ENCODE measurements at regions not wholly inside any gene's neighbourhood (a gene's known extent, or its start where the extent isn't known, plus 50 kb on each side); places are given as distances from the start of the nearest gene placed in this dataset.
"Not testable (repeated sequence)": the region's sequence is repeated elsewhere in the genome, so short reads cannot be mapped to it uniquely, and the experiment has no call there.

- DNase-seq (ENCODE audit: low read depth in 2 of 2), result no peak
Measured at GRCh38 chr11:39462506-39462905, 1996.9 kb downstream of the LRRC4C start.

- DNase-seq (ENCODE audit: low read depth in 2 of 2), result no peak
Measured at GRCh38 chr11:39461066-39461465, 1998.4 kb downstream of the LRRC4C start.

DNA sequence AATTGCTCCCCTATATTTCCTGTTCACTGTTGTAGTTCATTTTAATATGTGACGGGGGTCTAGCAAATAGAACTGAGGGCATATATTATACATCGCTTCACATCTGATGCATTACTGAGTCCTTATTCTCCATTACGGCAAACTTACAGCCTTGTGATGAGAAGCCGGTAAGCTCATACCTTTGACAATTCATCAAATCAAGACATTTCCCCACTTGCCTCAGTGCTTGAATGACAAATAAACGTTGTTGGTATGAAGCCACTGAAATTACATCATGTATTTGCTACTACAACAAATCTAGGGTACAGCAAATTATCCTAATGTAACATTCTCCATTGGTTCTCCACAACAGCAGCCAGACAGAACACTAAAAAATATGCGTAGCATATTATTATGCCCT lies 1999.8 kb downstream of the LRRC4C start:
- no peak for DNase-seq (ENCODE audit: low read depth in 2 of 2)

DNA sequence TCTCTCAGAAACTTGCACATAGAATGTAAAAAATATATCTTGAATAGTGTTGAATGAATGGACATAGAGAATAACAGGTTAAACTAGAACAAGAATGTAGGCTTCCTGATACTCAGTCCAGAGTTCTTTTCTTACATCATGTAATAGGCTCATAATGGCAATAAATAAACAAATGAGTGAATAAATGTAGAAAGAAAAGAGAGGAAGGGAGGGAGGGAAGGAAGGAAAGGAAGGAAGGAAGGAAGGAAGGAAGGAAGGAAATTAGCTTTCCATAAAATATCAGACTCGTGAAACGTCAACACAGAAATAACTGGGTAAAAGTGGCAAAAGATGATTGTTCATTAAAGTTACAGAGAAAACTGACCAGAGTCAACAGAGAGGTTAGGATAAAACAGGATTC lies 2001.0 kb downstream of the LRRC4C start:
- DNase-seq (ENCODE audit: low read depth in 2 of 2), result no peak

GRCh38 chr11:39443424-39444022 lies 2015.9 kb downstream of the LRRC4C start:
- no peak for DNase-seq (ENCODE audit: low read depth in 2 of 2)

- DNase-seq (ENCODE audit: low read depth in 2 of 2), result no peak
Measured at GRCh38 chr11:39442177-39442576, 2017.3 kb downstream of the LRRC4C start.

DNA sequence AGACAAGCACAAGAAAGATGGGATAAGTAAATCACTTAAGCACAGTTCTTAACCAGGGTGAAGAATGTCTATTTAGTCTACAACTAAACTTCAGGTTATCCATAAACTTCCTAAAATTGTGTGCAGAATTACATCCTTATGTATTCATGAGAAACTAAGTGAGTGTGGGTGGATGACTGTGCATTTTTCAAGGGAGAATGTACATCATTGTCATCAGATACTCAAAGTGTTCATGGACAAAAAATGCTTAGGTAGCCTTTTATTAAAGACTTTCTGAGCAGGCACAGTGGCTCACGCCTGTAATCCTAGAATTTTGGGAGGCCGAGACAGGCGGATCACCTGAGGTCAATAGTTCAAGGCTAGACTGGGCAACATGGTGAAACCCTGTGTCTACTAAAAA lies 2023.8 kb downstream of the LRRC4C start:
- DNase-seq (ENCODE audit: low read depth in 2 of 2), result no peak

- DNase-seq (ENCODE audit: low read depth in 2 of 2), result no peak
Measured at GRCh38 chr11:39434466-39434865, 2025.0 kb downstream of the LRRC4C start.

- DNase-seq (ENCODE audit: low read depth in 2 of 2), result no peak
Measured at GRCh38 chr11:39432929-39433328, 2026.5 kb downstream of the LRRC4C start.

- DNase-seq (ENCODE audit: low read depth in 2 of 2), result no peak
Measured at GRCh38 chr11:39425226-39425625, 2034.2 kb downstream of the LRRC4C start.

GRCh38 chr11:39412117-39412516 lies 2047.3 kb downstream of the LRRC4C start:
- DNase-seq (ENCODE audit: low read depth in 2 of 2), result no peak

DNA sequence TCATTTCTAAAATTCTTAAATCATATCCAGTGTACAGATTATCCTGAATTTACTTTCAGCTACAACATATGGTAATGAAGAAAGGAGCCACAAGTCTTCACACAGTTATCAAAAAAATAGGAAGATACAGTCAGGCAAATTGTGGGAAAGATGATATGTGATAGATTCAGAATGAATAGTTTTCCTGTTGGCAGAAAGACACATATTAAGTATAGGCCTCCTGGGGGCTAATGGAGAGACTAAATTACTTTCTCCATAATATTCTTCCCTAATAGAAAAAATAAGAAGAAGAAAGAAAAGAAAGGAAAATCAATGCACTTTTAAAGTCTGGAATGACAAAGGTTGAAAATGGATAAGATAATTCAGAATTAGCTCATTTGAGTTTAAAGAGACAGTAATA lies 2073.5 kb downstream of the LRRC4C start:
- no peak for DNase-seq (ENCODE audit: low read depth in 2 of 2)

DNA sequence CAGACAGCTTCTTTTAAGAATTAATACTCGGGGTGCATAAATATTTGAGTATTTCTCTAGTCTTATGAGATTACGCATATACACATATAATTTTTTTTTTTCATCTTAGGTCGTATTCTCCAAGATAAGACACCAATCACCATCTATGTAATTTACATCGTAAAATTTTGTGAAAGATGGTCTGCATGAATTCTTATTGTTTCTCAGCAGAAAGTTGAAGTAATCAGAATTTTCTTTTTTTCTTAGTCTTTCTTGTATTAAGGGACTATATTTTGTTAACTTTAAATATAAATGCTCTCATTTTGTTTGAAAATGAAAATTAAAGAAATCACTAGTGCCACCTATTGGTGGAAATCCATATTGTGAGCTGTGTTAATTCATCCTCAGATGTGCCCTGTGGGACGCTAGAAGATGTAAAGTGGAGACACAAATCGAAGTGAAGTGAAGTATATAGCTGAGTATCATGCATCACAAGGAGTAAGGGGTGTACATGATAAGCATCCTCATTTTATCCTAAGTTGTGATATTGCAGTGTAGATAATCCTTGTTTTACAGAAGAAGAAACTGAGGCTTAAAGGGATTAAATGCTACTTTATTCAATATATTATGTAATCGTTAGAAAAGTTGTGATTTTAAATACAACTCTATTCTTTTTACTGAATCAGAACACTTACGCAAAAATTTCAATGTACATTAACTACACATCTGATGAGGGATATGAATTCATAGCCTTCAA lies 2084.3 kb downstream of the LRRC4C start:
- DNase-seq (ENCODE audit: low read depth in 2 of 2), result no peak

GRCh38 chr11:39367534-39367933 lies 2091.9 kb downstream of the LRRC4C start:
- DNase-seq (ENCODE audit: low read depth in 2 of 2), result no peak

DNA sequence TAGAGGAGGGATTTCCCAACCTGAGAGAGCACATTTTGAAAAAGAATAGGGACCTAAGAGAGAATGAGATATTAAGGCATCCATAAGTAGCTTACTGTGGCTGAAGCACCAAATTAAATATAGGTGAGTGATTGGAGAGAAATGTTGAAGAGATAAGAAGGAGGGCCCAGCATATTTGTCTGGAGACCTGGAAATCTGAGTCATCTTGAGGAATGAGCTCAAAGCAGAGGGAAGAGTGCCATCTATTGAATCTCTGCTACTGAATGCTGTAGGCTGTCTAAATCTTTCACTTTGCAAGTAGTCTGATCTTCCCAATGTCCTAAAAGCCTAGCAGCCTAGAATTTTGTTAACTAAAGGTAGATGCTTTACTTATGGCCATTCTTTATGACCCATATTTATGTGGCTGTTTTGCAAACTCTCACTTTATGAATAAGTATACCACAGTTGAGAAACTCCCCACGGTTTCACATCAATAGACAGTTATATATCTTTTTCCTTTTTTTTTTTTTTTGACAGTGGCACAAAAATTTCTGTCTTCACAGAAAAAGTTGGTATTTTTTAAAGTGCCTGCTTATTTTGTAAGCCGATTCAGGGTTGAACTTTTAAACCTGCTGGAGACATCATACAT lies 2093.5 kb downstream of the LRRC4C start:
- no peak for DNase-seq (ENCODE audit: low read depth in 2 of 2)

- no peak for DNase-seq (ENCODE audit: low read depth in 2 of 2)
Measured at GRCh38 chr11:39363571-39363970, 2095.9 kb downstream of the LRRC4C start.

DNA sequence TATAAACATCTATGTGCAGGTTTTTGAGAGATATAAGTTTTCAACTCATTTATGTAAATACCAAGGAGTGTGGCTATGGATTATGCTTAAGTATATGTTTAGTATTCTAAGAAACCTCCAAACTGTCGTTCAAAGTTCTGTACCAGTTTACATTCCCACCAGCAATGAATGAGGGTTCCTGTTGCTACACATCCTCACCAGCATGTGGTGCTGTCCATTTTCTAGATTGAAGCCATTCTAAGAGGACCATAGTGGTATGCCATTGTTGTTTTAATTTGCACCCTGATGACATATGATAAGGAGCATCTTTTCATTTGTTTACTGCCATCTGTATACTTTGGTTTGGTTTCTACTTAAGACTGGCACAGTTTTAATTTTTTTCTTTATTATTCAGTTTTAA lies 2097.9 kb downstream of the LRRC4C start:
- DNase-seq (ENCODE audit: low read depth in 2 of 2), result no peak

DNA sequence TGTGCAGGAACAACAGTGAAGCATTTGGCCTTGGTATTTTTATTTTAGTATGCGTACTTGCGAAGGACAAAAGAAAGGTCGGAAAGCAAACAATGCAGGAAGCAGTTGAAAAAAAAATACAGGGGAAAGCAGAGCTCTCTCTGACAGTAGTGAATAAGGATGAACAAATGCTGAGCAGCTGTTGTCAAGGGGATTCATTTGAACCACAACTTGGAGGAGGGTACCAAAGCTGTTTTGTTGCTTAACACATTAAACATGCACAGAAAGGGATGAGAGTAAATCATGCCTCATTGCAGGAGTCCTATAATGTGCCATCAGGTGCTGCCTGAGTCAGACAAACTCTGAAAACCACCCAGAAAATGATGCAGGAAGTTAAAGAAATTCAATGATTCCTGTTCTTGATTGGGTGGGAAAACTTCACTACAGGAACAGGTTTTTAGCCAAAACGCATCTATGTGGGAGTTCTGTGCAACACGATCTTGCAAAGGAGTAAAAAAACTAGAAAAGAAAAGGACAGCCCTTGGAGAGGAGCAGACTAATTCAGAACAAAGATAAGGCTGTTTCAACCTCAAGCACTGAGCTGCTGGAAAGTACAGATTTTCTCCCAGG lies 2113.5 kb downstream of the LRRC4C start:
- DNase-seq (ENCODE audit: low read depth in 2 of 2), result no peak

DNA sequence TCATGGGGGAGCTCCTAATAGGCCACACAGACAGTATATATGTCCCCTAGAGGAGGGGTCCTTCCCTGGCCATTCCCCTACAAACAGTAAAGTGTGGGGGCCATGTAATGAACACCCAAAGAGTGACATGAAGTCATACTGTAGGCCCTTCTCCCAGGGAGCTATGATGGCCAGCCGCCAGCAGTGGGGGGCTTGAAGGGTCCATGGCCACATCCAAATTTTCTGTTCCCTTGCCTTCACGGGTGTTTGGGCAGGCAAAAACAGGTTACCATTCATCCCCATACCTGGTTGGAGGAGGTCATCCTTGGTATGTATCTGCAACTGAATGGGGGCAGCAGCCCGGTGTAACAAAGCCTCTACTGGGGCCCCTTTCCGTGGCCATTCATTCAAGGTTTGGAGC lies 2118.0 kb downstream of the LRRC4C start:
- DNase-seq (ENCODE audit: low read depth in 2 of 2), result no peak

DNA sequence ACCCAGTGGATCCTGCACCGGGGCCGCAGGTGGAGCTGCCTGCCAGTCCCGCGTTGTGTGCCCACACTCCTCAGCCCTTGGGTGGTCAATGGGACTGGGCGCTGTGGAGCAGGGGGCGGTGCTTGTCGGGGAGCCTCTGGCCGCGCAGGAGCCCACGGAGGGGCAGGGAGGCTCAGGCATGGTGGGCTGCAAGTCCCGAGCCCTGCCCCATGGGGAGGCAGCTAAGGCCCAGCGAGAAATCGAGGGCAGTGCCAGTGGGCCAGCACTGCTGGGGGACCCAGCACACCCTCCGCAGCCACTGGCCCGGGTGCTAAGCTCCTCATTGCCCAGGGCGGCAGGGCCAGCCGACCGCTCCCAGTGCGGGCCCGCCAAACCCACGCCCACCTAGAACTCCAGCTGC lies 2126.4 kb downstream of the LRRC4C start:
- not testable (repeated sequence) for DNase-seq (ENCODE audit: low read depth in 2 of 2)

- DNase-seq (ENCODE audit: low read depth in 2 of 2), result no peak
Measured at GRCh38 chr11:39327302-39327701, 2132.2 kb downstream of the LRRC4C start.

DNA sequence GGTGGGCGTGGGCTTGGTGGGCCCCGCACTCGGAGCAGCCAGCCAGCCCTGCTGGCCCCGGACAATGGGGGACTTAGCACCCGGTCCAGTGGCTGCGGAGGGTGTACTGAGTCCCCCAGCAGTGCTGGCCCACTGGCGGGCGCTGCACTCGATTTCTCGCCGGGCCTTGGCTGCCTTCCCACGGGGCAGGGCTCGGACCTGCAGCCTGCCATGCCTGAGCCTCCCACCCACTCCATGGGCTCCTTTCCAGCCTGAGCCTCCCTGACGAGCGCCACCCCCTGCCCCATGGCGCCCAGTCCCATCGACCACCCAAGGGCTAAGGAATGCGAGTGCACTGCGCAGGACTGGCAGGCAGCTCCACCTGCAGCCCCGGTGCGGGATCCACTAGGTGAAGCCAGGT lies 2147.6 kb downstream of the LRRC4C start:
- DNase-seq (ENCODE audit: low read depth in 2 of 2), result not testable (repeated sequence)

DNA sequence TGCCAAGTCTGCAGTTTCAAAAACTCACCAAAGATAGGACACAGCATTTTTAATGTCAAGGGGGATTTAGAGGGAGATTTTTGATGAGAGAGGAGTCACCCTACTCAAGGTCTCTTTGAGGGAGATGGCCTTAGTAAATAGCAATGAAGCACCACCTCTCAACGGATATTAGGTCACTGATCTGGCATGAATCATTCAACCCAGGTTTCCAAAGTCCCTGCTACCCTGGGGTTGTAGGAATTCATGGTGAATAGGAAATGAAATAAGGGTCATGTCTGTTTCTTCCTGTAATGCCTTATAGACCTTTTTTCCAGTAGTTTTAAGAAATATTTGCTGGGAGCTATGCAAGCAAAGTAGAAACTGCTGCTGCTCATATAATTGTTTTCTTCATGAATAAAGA lies 2154.9 kb downstream of the LRRC4C start:
- DNase-seq (ENCODE audit: low read depth in 2 of 2), result no peak

All from activated CD8-positive, alpha-beta memory T cell treated with anti-CD3 and anti-CD28 coated beads for 4 hours (primary cell).